AG09309 (cell line): ENCODE measurements at regions not wholly inside any gene's neighbourhood (a gene's known extent, or its start where the extent isn't known, plus 50 kb on each side); places are given as distances from the start of the nearest gene placed in this dataset.
"Not testable (repeated sequence)": the region's sequence is repeated elsewhere in the genome, so short reads cannot be mapped to it uniquely, and the experiment has no call there.

Source experiments
- DNase-seq: peaks from one replicate; pipeline ENCODE4 v3.0.0-alpha.2; 2010; ENCODE audit warnings: low read depth
- H3K4me3 ChIP-seq: 2 replicates; pipeline ENCODE4 v1.5.1; 2011; ENCODE audit warnings: mild to moderate bottlenecking, low read depth, low read length, moderate library complexity; ENCODE audit not compliant: control insufficient read depth
- CTCF ChIP-seq: IDR thresholded peaks from 2 replicates; pipeline ENCODE4 v1.5.1; 2011; ENCODE audit warnings: mild to moderate bottlenecking, low read depth, low read length, inconsistent platforms; ENCODE audit not compliant: insufficient read depth, control insufficient read depth; ENCODE audit errors: missing control alignments

- no peak for TF ChIP-seq CTCF
- H3K4me3 ChIP-seq = no peak overlapping the region
- DNase-seq = no peak
These were observed 586.3 kb upstream of the USP24 start for GRCh38 chr1:55801481-55801880.

- no peak for TF ChIP-seq CTCF
- H3K4me3 ChIP-seq = no peak overlapping the region
- DNase-seq = no peak
These were observed 585.3 kb upstream of the USP24 start for GRCh38 chr1:55800503-55800902.

- TF ChIP-seq CTCF = no peak
- DNase-seq = no peak
- H3K4me3 ChIP-seq = no peak overlapping the region
These were observed 578.7 kb upstream of the USP24 start for GRCh38 chr1:55793856-55794255.

- no peak for DNase-seq
- H3K4me3 ChIP-seq = no peak overlapping the region
- TF ChIP-seq CTCF = no peak
These were observed 577.7 kb upstream of the USP24 start for GRCh38 chr1:55792870-55793269.

GRCh38 chr1:55789466-55789865, 574.3 kb upstream of the USP24 start:
- TF ChIP-seq CTCF = no peak
- no peak overlapping the region for H3K4me3 ChIP-seq
- DNase-seq = no peak

- TF ChIP-seq CTCF = no peak
- DNase-seq = no peak
- no peak overlapping the region for H3K4me3 ChIP-seq
These were observed 571.2 kb upstream of the USP24 start for GRCh38 chr1:55786396-55786795.

- not testable (repeated sequence) for DNase-seq, H3K4me3 ChIP-seq
These were observed 569.8 kb upstream of the USP24 start for GRCh38 chr1:55784941-55785450.
